ENCODE measurements at regions not wholly inside any gene's neighbourhood (a gene's known extent, or its start where the extent isn't known, plus 50 kb on each side); places are given as distances from the start of the nearest gene placed in this dataset.

- H3K36me3 ChIP-seq = no peaks in the 10 kb centered on the region
- no peak overlapping the region for H3K27ac ChIP-seq (replicated peaks)
- H3K4me3 ChIP-seq = no peak overlapping the region
- intact Hi-C loops (cut with micrococcal nuclease) = no loop called here
- no peaks in the 10 kb centered on the region for H3K9me3 ChIP-seq (replicated peaks)
- H3K4me1 ChIP-seq = no peaks in the 10 kb centered on the region
- peaks cover 92% of the 10 kb centered on the region for H3K27me3 ChIP-seq (ENCODE audit: low read depth)
- no peak for TF ChIP-seq CTCF (IDR thresholded peaks at IDR 0.05; ENCODE audit: borderline replicate concordance)
- no peak for DNase-seq
Measured at GRCh38 chr1:5385956-5386355, 606.3 kb downstream of the NPHP4 start.

- Histone ChIP-seq H3K9me3 (replicated peaks) (no peaks in the 10 kb centered on the region), H3K4me3 (no peak overlapping the region), H3K36me3 (no peaks in the 10 kb centered on the region), H3K4me1 (no peaks in the 10 kb centered on the region), H3K27ac (replicated peaks) (no peak overlapping the region), H3K27me3 (ENCODE audit: low read depth) (peaks cover 92% of the 10 kb centered on the region)
- TF ChIP-seq CTCF (IDR thresholded peaks at IDR 0.05; ENCODE audit: borderline replicate concordance) = no peak
- intact Hi-C loops (cut with micrococcal nuclease) = no loop called here
- DNase-seq = no peak
Measured at GRCh38 chr1:5385096-5385799, 607.0 kb downstream of the NPHP4 start.

GRCh38 chr1:5381491-5381890, 610.7 kb downstream of the NPHP4 start:
- Histone ChIP-seq H3K27ac (replicated peaks) (no peak overlapping the region), H3K36me3 (no peaks in the 10 kb centered on the region), H3K4me1 (no peaks in the 10 kb centered on the region), H3K27me3 (ENCODE audit: low read depth) (peaks cover 98% of the 10 kb centered on the region), H3K4me3 (no peak overlapping the region), H3K9me3 (replicated peaks) (no peaks in the 10 kb centered on the region)
- intact Hi-C loops (cut with micrococcal nuclease) = no loop called here
- no peak for TF ChIP-seq CTCF (IDR thresholded peaks at IDR 0.05; ENCODE audit: borderline replicate concordance)
- DNase-seq = no peak

GRCh38 chr1:5379176-5379759, 613.0 kb downstream of the NPHP4 start:
- intact Hi-C loops (cut with micrococcal nuclease) = no loop called here
- H3K4me3 ChIP-seq = no peak overlapping the region
- H3K27ac ChIP-seq (replicated peaks) = no peak overlapping the region
- H3K9me3 ChIP-seq (replicated peaks) = no peaks in the 10 kb centered on the region
- H3K27me3 ChIP-seq (ENCODE audit: low read depth) = peaks cover 82% of the 10 kb centered on the region
- no peaks in the 10 kb centered on the region for H3K4me1 ChIP-seq
- H3K36me3 ChIP-seq = no peaks in the 10 kb centered on the region
- DNase-seq = no peak
- TF ChIP-seq CTCF (IDR thresholded peaks at IDR 0.05; ENCODE audit: borderline replicate concordance) = no peak

GRCh38 chr1:5376538-5377247, 615.5 kb downstream of the NPHP4 start:
- Histone ChIP-seq H3K27ac (replicated peaks) (no peak overlapping the region), H3K4me3 (no peak overlapping the region), H3K4me1 (no peaks in the 10 kb centered on the region), H3K9me3 (replicated peaks) (peaks cover 14% of the 10 kb centered on the region), H3K36me3 (no peaks in the 10 kb centered on the region), H3K27me3 (ENCODE audit: low read depth) (peaks cover 73% of the 10 kb centered on the region)
- TF ChIP-seq CTCF (IDR thresholded peaks at IDR 0.05; ENCODE audit: borderline replicate concordance) = no peak
- DNase-seq = no peak
- intact Hi-C loops (cut with micrococcal nuclease) = no loop called here
